ENCODE measurements at regions not wholly inside any gene's neighbourhood (a gene's known extent, or its start where the extent isn't known, plus 50 kb on each side); places are given as distances from the start of the nearest gene placed in this dataset.

DNA sequence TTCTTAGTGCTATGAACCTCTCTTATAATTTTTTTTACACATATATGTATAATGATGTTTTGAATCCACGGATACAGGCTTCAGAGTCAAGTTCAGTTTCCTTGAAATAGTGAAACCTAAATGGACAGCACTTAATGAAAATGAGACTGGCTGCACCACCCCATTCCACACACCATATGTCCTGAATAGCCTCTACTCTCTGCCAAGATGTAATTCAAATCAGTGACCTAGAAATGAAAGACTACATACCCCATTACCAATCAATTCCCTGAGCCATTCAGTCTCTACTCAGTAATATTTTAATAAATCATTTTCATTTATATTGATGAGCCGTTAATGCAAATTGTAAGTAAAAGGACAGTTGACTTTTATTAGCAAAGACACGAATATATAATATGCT lies 614.9 kb upstream of the TMPRSS15 start:
- Mint-ChIP-seq H3K27ac (no peak overlapping the region), H3K4me1 (ENCODE audit: low read depth) (no peaks in the 10 kb centered on the region), H3K9me3 (peaks cover 39% of the 10 kb centered on the region), H3K27me3 (ENCODE audit: insufficient read depth) (no peaks in the 10 kb centered on the region), H3K36me3 (ENCODE audit: low read depth) (no peaks in the 10 kb centered on the region), H3K4me3 (no peak overlapping the region)
- DNase-seq: no peak
- TF ChIP-seq, protein P1, sequence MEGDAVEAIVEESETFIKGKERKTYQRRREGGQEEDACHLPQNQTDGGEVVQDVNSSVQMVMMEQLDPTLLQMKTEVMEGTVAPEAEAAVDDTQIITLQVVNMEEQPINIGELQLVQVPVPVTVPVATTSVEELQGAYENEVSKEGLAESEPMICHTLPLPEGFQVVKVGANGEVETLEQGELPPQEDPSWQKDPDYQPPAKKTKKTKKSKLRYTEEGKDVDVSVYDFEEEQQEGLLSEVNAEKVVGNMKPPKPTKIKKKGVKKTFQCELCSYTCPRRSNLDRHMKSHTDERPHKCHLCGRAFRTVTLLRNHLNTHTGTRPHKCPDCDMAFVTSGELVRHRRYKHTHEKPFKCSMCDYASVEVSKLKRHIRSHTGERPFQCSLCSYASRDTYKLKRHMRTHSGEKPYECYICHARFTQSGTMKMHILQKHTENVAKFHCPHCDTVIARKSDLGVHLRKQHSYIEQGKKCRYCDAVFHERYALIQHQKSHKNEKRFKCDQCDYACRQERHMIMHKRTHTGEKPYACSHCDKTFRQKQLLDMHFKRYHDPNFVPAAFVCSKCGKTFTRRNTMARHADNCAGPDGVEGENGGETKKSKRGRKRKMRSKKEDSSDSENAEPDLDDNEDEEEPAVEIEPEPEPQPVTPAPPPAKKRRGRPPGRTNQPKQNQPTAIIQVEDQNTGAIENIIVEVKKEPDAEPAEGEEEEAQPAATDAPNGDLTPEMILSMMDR (IDR thresholded peaks at IDR 0.05): no peak

DNA sequence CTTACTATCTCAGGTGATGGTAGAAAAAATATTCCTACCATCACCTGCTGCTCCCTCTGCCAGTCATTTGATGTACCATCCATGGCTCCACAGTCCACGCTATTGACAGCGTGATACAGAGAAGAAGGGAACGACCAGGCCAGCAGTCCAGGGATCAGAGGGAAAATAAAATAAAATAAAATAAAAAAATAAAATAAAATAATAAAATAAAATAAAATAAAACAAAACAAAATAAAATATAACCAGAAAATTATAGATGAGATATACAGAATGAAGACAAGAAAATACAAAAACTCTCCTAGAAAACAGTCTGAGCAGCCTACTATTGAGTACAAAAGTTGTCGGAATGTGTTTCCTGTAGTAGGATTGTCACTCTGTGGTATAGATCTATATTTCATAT lies 619.4 kb upstream of the TMPRSS15 start:
- Mint-ChIP-seq H3K4me3 (no peak overlapping the region), H3K4me1 (ENCODE audit: low read depth) (no peaks in the 10 kb centered on the region), H3K36me3 (ENCODE audit: low read depth) (no peaks in the 10 kb centered on the region), H3K27ac (no peak overlapping the region), H3K9me3 (peaks cover 40% of the 10 kb centered on the region), H3K27me3 (ENCODE audit: insufficient read depth) (no peaks in the 10 kb centered on the region)
- TF ChIP-seq, protein P1 (IDR thresholded peaks at IDR 0.05): no peak
- DNase-seq: no peak

DNA sequence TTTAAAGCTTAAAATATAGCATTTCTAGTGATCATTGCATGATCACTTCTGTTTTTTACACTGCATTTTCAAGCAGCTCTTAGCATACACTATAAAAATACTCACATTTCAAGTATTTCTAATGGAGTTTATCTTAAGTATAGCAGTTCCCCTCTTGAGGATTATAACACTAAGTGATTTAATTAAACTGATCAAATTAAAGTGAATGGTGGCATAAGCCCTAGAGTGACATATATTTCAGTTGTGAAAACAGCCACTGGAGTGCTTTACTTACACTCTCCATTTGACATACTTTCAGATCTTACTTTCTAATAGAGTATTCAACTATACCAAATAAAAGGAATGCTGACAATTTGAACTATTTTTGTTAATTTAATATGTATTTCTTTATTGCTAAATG lies 623.3 kb upstream of the TMPRSS15 start:
- peaks cover 44% of the 10 kb centered on the region for H3K9me3 Mint-ChIP-seq
- H3K27ac Mint-ChIP-seq: no peak overlapping the region
- DNase-seq: no peak
- no peaks in the 10 kb centered on the region for H3K36me3 Mint-ChIP-seq (ENCODE audit: low read depth)
- H3K27me3 Mint-ChIP-seq (ENCODE audit: insufficient read depth): no peaks in the 10 kb centered on the region
- TF ChIP-seq, protein P1 (IDR thresholded peaks at IDR 0.05): no peak
- H3K4me3 Mint-ChIP-seq: no peak overlapping the region
- no peaks in the 10 kb centered on the region for H3K4me1 Mint-ChIP-seq (ENCODE audit: low read depth)

DNA sequence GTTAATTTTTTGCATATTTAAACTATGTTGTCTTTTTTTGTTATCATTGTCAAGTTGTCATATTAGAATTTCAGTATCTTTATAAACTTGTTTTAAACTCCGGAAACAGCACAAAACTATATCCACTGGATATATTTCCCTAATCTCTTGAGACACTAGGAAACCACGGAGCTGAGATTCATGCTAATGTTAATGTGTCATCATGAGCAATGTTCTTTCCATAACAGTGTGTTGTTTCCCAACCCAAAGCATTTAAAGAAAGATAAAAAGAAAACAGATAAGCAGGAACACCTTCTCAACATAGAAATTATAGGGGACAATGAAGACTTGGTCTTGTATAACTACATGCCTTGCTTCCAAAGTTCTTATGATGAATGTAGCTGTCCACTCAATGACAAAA lies 626.2 kb upstream of the TMPRSS15 start:
- H3K4me1 Mint-ChIP-seq (ENCODE audit: low read depth): no peaks in the 10 kb centered on the region
- TF ChIP-seq, protein P1 (IDR thresholded peaks at IDR 0.05): no peak
- no peak overlapping the region for H3K4me3 Mint-ChIP-seq
- DNase-seq: no peak
- H3K36me3 Mint-ChIP-seq (ENCODE audit: low read depth): peaks cover 7% of the 10 kb centered on the region; the same call in 1 of the 2 replicates
- no peak overlapping the region for H3K27ac Mint-ChIP-seq
- H3K9me3 Mint-ChIP-seq: peaks cover 41% of the 10 kb centered on the region
- H3K27me3 Mint-ChIP-seq (ENCODE audit: insufficient read depth): no peaks in the 10 kb centered on the region

DNA sequence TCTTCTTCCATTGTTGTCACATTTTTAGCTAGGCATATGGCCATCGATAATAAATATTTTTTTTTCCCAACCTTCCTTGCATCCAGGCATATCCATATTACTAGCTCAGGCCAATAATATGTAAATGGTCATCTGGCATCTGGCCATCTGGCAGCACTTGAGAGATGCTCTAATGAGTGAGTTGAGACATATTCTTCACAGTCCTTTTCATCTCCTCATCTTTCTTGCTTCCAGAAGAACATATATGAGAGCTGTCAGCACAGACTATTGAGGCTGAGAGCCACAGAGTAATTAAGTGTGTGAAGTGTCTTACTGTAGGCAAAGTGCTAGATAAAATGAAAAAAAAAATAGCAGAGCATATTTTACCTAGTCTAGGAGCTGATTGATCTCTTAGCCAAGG lies 628.4 kb upstream of the TMPRSS15 start:
- TF ChIP-seq, protein P1 (IDR thresholded peaks at IDR 0.05): no peak
- peaks cover 42% of the 10 kb centered on the region for H3K9me3 Mint-ChIP-seq
- H3K27ac Mint-ChIP-seq: no peak overlapping the region
- DNase-seq: no peak
- H3K4me3 Mint-ChIP-seq: no peak overlapping the region
- no peaks in the 10 kb centered on the region for H3K4me1 Mint-ChIP-seq (ENCODE audit: low read depth)
- peaks cover 7% of the 10 kb centered on the region; the same call in 1 of the 2 replicates for H3K36me3 Mint-ChIP-seq (ENCODE audit: low read depth)
- H3K27me3 Mint-ChIP-seq (ENCODE audit: insufficient read depth): no peaks in the 10 kb centered on the region

DNA sequence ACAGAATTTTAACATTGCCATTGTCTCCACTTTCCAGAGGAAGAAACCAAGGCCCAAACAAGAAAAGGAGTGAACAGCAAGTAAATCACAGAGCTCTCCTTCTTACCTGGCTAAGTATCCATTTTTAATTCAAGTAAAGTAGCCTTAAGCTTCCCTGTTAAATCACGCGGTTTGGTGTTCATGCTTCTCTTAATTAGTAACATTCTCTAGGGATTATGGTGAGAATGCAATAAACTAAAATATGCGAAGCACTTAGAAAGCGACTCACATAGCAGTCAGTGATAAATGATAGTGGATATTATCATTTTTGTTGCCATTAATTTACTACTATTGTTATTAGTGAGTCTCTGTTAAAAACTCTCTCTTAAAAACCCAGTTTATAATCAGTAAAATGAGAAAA lies 630.5 kb upstream of the TMPRSS15 start:
- TF ChIP-seq, protein P1 (IDR thresholded peaks at IDR 0.05): no peak
- H3K27ac Mint-ChIP-seq: no peak overlapping the region
- no peaks in the 10 kb centered on the region for H3K27me3 Mint-ChIP-seq (ENCODE audit: insufficient read depth)
- no peaks in the 10 kb centered on the region for H3K4me1 Mint-ChIP-seq (ENCODE audit: low read depth)
- H3K4me3 Mint-ChIP-seq: no peak overlapping the region
- peaks cover 7% of the 10 kb centered on the region; the same call in 1 of the 2 replicates for H3K36me3 Mint-ChIP-seq (ENCODE audit: low read depth)
- H3K9me3 Mint-ChIP-seq: peaks cover 50% of the 10 kb centered on the region
- no peak for DNase-seq

Measured in HFFc6 (cell line).